Ishikawa (cell line): ENCODE measurements at regions not wholly inside any gene's neighbourhood (a gene's known extent, or its start where the extent isn't known, plus 50 kb on each side); places are given as distances from the start of the nearest gene placed in this dataset.
A peak's percentile ranks its signal among the peaks of the same experiment; 100 is the strongest.

ENCODE experiments used
- CEBPB ChIP-seq: IDR thresholded peaks from 2 replicates; pipeline ENCODE4 v1.6.1; 2012
- CREB1 ChIP-seq: IDR thresholded peaks from 2 replicates; pipeline ENCODE4 v1.6.1; 2012; ENCODE audit warnings: low read depth
- EGR1 ChIP-seq: IDR thresholded peaks from 2 replicates; pipeline ENCODE4 v1.6.1; 2012
- EP300 ChIP-seq: IDR thresholded peaks from 2 replicates; pipeline ENCODE4 v1.6.1; 2012; ENCODE audit warnings: borderline replicate concordance
- FOXM1 ChIP-seq: IDR thresholded peaks from 2 replicates; pipeline ENCODE4 v1.6.1; 2012; ENCODE audit warnings: low read depth, borderline replicate concordance
- MAX ChIP-seq: IDR thresholded peaks from 2 replicates; pipeline ENCODE4 v1.6.1; 2012
- NFIC ChIP-seq: IDR thresholded peaks from 2 replicates; pipeline ENCODE4 v1.6.1; 2012
- RAD21 ChIP-seq: IDR thresholded peaks from 2 replicates; pipeline ENCODE4 v1.6.1; 2012; ENCODE audit warnings: low read depth
- REST ChIP-seq: IDR thresholded peaks from 2 replicates; pipeline ENCODE4 v1.6.1; 2012; ENCODE audit warnings: low read depth, mild to moderate bottlenecking
- TAF1 ChIP-seq: IDR thresholded peaks from 2 replicates; pipeline ENCODE4 v1.6.1; 2012; ENCODE audit warnings: low read depth, mild to moderate bottlenecking
- TCF12 ChIP-seq: IDR thresholded peaks from 2 replicates; pipeline ENCODE4 v1.6.1; 2012; ENCODE audit warnings: low read depth
- TEAD4 ChIP-seq: IDR thresholded peaks from 2 replicates; pipeline ENCODE4 v1.6.1; 2012
- USF1 ChIP-seq: IDR thresholded peaks from 2 replicates; pipeline ENCODE4 v1.6.1; 2012
- YY1 ChIP-seq: IDR thresholded peaks from 2 replicates; pipeline ENCODE4 v1.6.1; 2012; ENCODE audit warnings: low read depth
- ZBTB7A ChIP-seq: IDR thresholded peaks from 2 replicates; pipeline ENCODE4 v1.6.1; 2012; ENCODE audit warnings: low read depth

DNA sequence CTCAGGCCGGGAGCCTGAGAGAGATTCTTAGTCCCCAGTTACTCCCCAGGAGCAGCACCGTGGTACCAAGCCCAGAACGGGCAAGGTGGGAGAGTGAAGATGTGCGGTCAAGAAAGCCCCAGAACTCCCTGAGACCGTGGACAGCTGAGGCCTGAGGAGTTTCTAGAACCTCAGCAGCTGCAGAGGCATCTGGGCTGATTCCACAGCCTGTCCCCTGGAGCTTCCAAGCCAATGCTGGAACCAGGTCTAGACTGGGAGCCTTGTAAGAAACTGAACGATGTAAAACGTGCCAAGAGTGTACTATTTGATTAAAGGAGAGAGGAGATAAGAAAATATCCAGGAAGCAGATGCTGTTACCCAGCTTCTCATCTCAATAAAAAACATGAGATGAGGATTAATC lies 366.3 kb downstream of the TNS3 start:
- TF ChIP-seq YY1 (no peak), MAX (no peak)

DNA sequence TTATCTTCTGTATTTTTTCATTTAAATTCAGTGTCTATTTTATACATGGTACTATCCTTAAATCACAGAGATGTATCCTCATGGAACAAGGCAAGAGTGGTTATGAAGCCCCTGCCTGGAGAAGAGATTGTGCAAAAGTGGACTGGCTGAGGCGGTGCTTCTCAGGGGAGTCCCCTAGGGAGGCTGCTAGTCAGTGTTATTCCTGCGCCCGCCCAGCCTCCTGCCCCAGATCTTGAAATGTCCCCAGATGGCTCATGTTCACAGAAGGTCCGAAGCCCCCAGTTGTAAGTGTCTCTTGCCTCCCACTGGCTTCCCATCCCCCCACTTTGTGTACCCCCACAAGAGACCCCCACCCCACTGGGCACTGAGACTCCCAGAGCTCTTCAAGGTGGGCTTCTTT lies 366.9 kb downstream of the TNS3 start:
- no peak for TF ChIP-seq RAD21

- TF ChIP-seq YY1 (no peak), NFIC (no peak), TCF12 (no peak), CREB1 (no peak), TAF1 (no peak), ZBTB7A (no peak), MAX (no peak), TEAD4 (no peak), REST (no peak), USF1 (no peak), RAD21 (no peak), EP300 (no peak), CEBPB (no peak), EGR1 (no peak), FOXM1 (no peak)
These were observed 368.6 kb downstream of the TNS3 start for GRCh38 chr7:47213276-47213675.

DNA sequence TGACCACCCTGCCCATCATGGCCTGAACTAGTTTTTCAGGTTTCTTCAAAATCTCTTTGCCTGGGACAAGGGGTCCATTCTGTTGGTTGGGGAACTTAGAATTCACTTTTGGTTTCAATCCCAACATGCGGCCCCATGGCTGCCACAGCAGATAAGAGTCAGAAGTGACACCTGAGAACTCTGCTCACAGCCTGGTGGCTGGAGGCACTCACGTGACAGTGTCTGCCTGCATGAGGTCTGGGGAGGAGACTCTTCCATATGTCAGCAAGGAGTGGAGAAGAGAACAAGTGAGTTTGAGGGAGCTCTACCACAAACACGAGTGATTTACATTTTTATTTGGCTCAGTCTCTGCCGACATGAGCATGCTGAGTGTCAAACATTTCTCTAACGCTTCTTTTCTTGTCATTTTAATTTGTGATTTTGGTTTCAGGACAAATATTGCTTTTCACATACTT lies 370.4 kb downstream of the TNS3 start:
- TF ChIP-seq YY1 (0 out of 2 replicates have a peak, but pooled peaks have one; percentile 26), USF1 (peak; percentile 80), FOXM1 (no peak), MAX (0 out of 2 replicates have a peak, but pooled peaks have one; percentile 45)

DNA sequence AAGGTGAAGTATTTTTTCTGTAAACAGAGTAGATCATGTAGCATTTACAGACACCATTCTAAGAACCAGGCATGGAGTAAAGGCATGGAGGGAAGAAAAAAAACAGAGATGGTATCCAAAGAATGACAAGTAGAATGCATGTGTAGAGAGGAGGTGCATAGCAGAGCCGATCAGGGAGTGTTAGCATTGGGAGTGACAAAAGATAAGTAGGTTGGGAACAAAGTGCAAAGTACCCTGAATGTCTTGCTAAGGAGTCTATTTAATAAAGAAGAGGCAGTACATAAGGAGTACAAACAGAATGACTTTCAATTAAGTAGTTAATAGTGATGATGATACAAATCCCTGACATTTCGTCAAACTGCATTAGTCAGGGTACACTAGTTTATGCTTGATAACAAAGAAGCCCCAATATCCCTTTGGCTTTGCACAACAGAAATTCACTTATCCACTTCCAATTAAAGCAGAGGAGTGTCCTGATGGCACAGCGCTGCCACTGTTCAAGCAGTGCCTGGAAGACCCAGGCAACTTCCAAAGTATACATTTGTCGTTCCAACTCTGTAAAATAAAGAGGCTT lies 371.5 kb downstream of the TNS3 start:
- TF ChIP-seq ZBTB7A (no peak), YY1 (no peak), TAF1 (no peak), NFIC (no peak), TEAD4 (no peak), CEBPB (no peak), EP300 (no peak), MAX (no peak), RAD21 (no peak), FOXM1 (no peak), USF1 (no peak), CREB1 (no peak)

DNA sequence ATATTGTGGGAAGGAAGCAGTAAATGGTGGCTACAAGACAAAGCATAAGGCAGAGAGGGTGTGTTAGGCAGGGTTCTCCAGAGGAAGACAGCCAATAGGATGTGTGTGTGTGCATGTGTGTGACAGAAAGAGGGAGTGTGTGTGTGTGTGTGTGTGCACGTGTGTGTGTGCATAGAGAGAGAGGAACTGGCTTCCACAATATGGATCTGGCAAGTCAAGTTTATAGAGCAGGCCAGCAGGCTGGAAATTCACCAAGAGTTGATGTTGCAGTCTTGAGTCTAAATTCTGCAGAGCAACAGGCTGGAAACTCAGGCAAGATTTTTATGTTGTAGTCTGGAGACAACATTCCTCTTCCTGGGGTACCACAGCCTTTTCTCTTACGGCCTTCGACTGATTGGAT lies 374.0 kb downstream of the TNS3 start:
- TF ChIP-seq NFIC: no peak
- TF ChIP-seq EGR1: no peak
- no peak for TF ChIP-seq ZBTB7A
- TF ChIP-seq RAD21: no peak
- TF ChIP-seq TCF12: no peak
- no peak for TF ChIP-seq MAX
- TF ChIP-seq REST: no peak
- TF ChIP-seq YY1: no peak
- no peak for TF ChIP-seq EP300
- TF ChIP-seq TAF1: no peak
- TF ChIP-seq TEAD4: no peak
